ENCODE measurements at regions not wholly inside any gene's neighbourhood (a gene's known extent, or its start where the extent isn't known, plus 50 kb on each side); places are given as distances from the start of the nearest gene placed in this dataset.

GRCh38 chr10:4191894-4192293 is 406.9 kb upstream of the KLF6 start:
- H3K4me3 ChIP-seq (replicated peaks in 1 of 3; ENCODE audit: insufficient read depth in 1 of 3, low read depth in 1 of 3, low read length in 3 of 3) = no peak overlapping the region
- H3K4me2 ChIP-seq (ENCODE audit: insufficient read depth, low read length) = no peak overlapping the region
- no peaks in the 10 kb centered on the region for H4K20me1 ChIP-seq (replicated peaks; ENCODE audit: control insufficient read depth, extremely low read depth, insufficient read depth, low read length)
- no peaks in the 10 kb centered on the region for H3K9me1 ChIP-seq (replicated peaks; ENCODE audit: control insufficient read depth, extremely low read depth, insufficient read depth, low read length)
- TF ChIP-seq GATA2 (IDR thresholded peaks at IDR 0.05; ENCODE audit: insufficient read depth, insufficient read length, low read depth, low read length) (no peak), EZH2 (IDR thresholded peaks at IDR 0.05; ENCODE audit: borderline replicate concordance, low read depth, low read length, severe bottlenecking) (no peak), MYC (IDR thresholded peaks at IDR 0.05; ENCODE audit: low read depth, low read length) (no peak), POLR2A (IDR thresholded peaks at IDR 0.05; ENCODE audit: low read depth, low read length) (no peak), MAX (IDR thresholded peaks at IDR 0.05; ENCODE audit: insufficient read depth, insufficient read length) (no peak), JUN (IDR thresholded peaks at IDR 0.05; ENCODE audit: borderline replicate concordance, insufficient read depth, insufficient read length, low read depth) (no peak), POLR2AphosphoS5 (IDR thresholded peaks at IDR 0.05; ENCODE audit: insufficient read depth, low read depth, low read length) (no peak), FOS (IDR thresholded peaks at IDR 0.05; ENCODE audit: borderline replicate concordance, insufficient read depth, low read length) (no peak), CTCF (IDR thresholded peaks at IDR 0.05; ENCODE audit: extremely low read depth in 1 of 2, insufficient read depth in 1 of 2, low read depth in 1 of 2, low read length in 2 of 2) (no peak)
- DNase-seq (ENCODE audit: low read depth, low spot score) (no peak), FAIRE-seq (no peak)
- no peak overlapping the region for H3K9ac ChIP-seq (replicated peaks; ENCODE audit: extremely low read depth, insufficient read depth, low read length)
- no peaks in the 10 kb centered on the region for H3K36me3 ChIP-seq (ENCODE audit: control insufficient read depth in 2 of 2, extremely low read depth in 1 of 2, insufficient read depth in 2 of 2, low read length in 2 of 2)
- H3K27me3 ChIP-seq (ENCODE audit: control insufficient read depth in 2 of 2, insufficient read depth in 2 of 2, low read length in 2 of 2) = no peaks in the 10 kb centered on the region
- ChIA-PET POLR2A (no interaction called here), CTCF (no interaction called here)
- BruUV-seq (replicated peaks) = no TSS peak
- H3K27ac ChIP-seq (ENCODE audit: insufficient read depth, low read depth, low read length) = no peak overlapping the region
- intact Hi-C loops (cut with micrococcal nuclease) = no loop called here
- H3K79me2 ChIP-seq (ENCODE audit: control insufficient read depth, insufficient read depth, low read length) = no peaks in the 10 kb centered on the region
- H2AFZ ChIP-seq (ENCODE audit: low read depth, low read length) = no peak overlapping the region
- dilution Hi-C loops (cut with MboI; ENCODE audit: extremely low pct_ligation_motif_present, low sequenced_read_pairs) = no loop called here
- H3K9me3 ChIP-seq (replicated peaks; ENCODE audit: control insufficient read depth, insufficient read depth, low read length) = no peaks in the 10 kb centered on the region
- H3K4me1 ChIP-seq (ENCODE audit: control insufficient read depth, extremely low read depth, insufficient read depth, low read length) = no peaks in the 10 kb centered on the region
